Activated T-cell treated with anti-CD3 and anti-CD28 coated beads, Interleukin-2, amount 50 U/mL, for 24 hours (primary cell): ENCODE measurements at regions not wholly inside any gene's neighbourhood (a gene's known extent, or its start where the extent isn't known, plus 50 kb on each side); places are given as distances from the start of the nearest gene placed in this dataset.

Source experiments
- DNase-seq: peaks from one replicate; pipeline ENCODE4 v3.0.0-alpha.2; 2020
- H3K27ac Mint-ChIP-seq: 2 replicates; pipeline ENCODE4 v1.8.0; 2020; ENCODE audit warnings: mild to moderate bottlenecking, mixed read lengths
- H3K27me3 Mint-ChIP-seq: 2 replicates; pipeline ENCODE4 v1.8.0; 2020; ENCODE audit warnings: mixed read lengths
- H3K36me3 Mint-ChIP-seq: 2 replicates; pipeline ENCODE4 v1.8.0; 2020; ENCODE audit warnings: low read depth, mixed read lengths
- H3K4me1 Mint-ChIP-seq: 2 replicates; pipeline ENCODE4 v1.8.0; 2020; ENCODE audit warnings: low read depth, mixed read lengths
- H3K4me3 Mint-ChIP-seq: 2 replicates; pipeline ENCODE4 v1.8.0; 2020; ENCODE audit warnings: mild to moderate bottlenecking, moderate library complexity, mixed read lengths
- H3K9me3 Mint-ChIP-seq: 2 replicates; pipeline ENCODE4 v1.8.0; 2020; ENCODE audit warnings: mixed read lengths

DNA sequence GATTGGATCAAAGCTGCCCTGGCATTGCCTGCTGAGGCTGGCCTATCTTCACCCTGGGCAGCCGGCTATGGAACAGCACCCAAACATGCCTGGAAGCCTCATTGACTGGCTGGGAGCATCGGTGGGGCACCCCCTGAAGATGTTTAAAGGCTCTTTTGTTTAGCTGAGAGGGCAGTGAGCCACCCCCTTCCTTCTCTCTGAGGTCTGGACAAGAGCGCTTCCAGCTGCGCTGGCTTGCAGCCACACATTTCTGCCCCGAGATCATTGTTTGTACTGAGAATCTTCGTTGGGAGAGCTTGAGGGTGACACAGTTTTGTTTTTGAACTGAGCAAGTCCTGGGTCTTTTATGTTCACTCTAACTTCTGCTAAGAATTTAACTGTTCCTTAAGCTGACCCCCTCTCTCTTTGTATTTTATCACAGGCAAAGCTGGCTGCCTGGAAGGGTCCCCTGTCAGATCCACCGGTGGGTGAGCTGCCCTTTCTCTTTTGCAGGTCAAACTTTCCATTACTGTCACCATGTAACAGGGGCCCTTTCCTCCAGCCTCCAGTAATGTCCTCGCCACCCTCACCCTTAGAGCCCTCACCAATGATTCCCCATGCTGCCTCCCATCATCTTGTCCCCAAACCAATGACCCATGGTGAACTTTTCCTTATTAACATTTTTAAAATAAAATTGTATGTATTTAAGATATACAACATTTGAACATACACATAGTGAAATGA, 212.2 kb downstream of the KIF26A start:
- H3K4me1 Mint-ChIP-seq = peaks cover 2% of the 10 kb centered on the region
- H3K27me3 Mint-ChIP-seq = peaks cover 6% of the 10 kb centered on the region
- H3K9me3 Mint-ChIP-seq = no peaks in the 10 kb centered on the region
- H3K4me3 Mint-ChIP-seq = no peak overlapping the region
- no peaks in the 10 kb centered on the region for H3K36me3 Mint-ChIP-seq
- peak; percentile 5 for DNase-seq
- no peak overlapping the region for H3K27ac Mint-ChIP-seq

- no peak for DNase-seq
- peaks cover 2% of the 10 kb centered on the region for H3K4me1 Mint-ChIP-seq
- H3K27me3 Mint-ChIP-seq = peaks cover 4% of the 10 kb centered on the region
- H3K36me3 Mint-ChIP-seq = no peaks in the 10 kb centered on the region
- H3K4me3 Mint-ChIP-seq = no peak overlapping the region
- H3K27ac Mint-ChIP-seq = no peak overlapping the region
- H3K9me3 Mint-ChIP-seq = no peaks in the 10 kb centered on the region
Measured at GRCh38 chr14:104351849-104352492, 213.6 kb downstream of the KIF26A start.

DNA sequence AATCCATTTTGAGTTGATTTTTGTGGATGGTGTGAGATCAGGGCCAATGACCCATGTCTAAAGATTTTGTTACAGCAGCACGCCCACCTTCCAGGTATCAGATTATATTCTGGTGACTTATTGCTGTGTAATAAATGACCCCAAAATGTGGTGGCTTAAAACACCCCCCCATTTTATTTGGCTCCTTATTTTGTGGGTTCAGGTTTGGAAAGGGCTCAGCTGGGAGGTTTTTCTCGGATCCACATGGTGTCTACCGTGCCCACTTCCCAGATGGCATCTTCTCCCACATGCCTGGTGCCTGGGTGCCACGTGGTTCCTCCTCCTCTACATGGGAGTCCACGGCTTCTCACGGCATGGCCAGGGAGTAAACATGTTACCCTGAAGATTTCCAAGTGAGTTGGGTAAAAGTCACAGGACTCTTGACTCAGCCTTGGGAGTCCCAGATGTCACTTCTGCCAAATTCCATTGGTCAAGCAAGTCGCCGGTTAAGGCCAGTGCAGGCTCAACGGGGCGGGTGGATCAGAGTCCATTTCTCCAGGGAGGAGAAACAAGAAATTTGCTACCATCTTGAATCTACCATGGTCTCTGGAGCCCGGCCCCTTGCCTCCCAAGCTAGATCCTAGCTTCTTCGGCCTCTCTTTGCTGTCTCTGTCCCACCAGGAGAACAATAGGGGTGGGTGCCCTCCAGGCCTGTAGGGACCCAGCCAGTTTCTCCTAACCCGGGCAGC, 214.3 kb downstream of the KIF26A start:
- no peaks in the 10 kb centered on the region for H3K36me3 Mint-ChIP-seq
- no peak overlapping the region for H3K4me3 Mint-ChIP-seq
- peaks cover 4% of the 10 kb centered on the region for H3K27me3 Mint-ChIP-seq
- peak; percentile 6 for DNase-seq
- H3K4me1 Mint-ChIP-seq = peaks cover 2% of the 10 kb centered on the region
- H3K27ac Mint-ChIP-seq = no peak overlapping the region
- H3K9me3 Mint-ChIP-seq = no peaks in the 10 kb centered on the region

DNA sequence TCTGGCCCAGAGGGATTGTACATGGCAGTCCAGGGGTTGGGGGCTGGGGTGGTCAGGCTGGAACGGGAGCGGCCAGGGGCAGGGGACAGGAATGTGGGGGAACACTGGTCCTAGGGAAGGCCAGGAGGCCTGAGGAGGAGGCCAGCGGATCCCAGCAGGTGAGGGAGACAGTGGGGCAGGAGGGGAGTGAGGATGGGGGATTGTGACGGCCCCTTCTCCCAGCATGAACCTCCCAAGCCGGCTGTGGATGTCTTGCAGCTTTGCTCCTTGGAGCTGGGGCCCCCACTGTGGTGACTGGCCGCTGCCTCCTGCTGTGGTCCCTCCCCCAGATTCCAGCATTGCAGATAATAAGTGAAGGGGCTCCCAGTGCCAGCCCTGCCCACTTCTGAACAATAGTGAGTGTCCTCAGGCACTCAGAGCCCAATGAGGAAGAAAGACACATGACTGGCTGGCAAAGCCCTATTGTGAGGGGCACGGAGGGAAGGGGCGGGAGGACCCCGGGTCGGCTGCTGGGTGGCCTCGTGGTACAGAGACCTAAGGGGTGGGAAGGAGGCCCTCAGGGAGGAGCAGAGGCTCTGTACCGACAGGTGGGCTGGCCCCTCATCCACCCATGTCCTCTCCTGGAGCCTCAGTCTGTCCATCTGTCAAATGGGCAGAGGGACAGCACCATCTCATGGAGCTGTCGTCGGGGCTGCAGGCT, 215.0 kb downstream of the KIF26A start:
- Mint-ChIP-seq H3K4me1 (peaks cover 2% of the 10 kb centered on the region), H3K4me3 (no peak overlapping the region), H3K27ac (no peak overlapping the region), H3K27me3 (peaks cover 4% of the 10 kb centered on the region), H3K36me3 (no peaks in the 10 kb centered on the region), H3K9me3 (no peaks in the 10 kb centered on the region)
- peak; percentile 3 for DNase-seq

DNA sequence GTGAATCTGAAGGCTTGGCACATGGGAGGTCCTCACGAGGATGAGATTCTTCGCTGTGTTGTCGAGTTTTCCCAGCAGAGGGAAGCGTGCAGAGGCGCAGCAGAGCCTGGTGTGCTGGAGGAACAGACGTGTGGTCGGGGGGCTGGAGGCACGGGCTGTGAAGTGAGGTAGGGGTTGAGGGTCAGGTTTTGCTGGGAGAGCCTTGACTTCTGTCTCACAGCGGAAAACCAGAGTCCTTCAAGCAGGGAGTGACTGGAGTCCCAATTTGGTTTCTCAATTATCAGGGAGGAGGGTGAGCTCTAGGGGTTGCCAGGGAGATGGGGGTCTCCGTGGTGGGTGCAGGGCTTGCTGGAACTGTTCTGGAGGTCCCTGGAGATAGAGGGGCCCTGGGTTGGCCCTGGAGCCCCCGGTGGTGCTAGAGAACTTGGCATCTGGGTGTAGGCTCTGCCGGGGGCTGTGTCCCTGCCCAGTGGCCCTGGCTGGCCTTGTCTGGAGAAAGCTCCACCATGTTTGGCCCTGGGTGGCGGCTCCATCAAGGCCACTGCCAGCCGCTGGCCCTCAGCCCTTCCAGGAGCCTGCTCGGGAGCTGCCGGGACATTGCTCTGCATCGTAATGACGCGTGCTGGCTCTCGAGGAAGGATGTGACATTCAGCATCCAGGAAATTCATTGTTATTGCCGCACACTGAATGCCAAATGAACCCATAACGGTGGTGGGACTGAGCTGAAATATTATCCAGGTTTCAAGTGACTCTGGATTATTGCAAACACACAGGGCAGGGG, 215.7 kb downstream of the KIF26A start:
- peak; percentile 18 for DNase-seq
- H3K9me3 Mint-ChIP-seq = no peaks in the 10 kb centered on the region
- H3K4me3 Mint-ChIP-seq = no peak overlapping the region
- peaks cover 4% of the 10 kb centered on the region for H3K27me3 Mint-ChIP-seq
- no peaks in the 10 kb centered on the region for H3K36me3 Mint-ChIP-seq
- no peak overlapping the region for H3K27ac Mint-ChIP-seq
- peaks cover 2% of the 10 kb centered on the region for H3K4me1 Mint-ChIP-seq

DNA sequence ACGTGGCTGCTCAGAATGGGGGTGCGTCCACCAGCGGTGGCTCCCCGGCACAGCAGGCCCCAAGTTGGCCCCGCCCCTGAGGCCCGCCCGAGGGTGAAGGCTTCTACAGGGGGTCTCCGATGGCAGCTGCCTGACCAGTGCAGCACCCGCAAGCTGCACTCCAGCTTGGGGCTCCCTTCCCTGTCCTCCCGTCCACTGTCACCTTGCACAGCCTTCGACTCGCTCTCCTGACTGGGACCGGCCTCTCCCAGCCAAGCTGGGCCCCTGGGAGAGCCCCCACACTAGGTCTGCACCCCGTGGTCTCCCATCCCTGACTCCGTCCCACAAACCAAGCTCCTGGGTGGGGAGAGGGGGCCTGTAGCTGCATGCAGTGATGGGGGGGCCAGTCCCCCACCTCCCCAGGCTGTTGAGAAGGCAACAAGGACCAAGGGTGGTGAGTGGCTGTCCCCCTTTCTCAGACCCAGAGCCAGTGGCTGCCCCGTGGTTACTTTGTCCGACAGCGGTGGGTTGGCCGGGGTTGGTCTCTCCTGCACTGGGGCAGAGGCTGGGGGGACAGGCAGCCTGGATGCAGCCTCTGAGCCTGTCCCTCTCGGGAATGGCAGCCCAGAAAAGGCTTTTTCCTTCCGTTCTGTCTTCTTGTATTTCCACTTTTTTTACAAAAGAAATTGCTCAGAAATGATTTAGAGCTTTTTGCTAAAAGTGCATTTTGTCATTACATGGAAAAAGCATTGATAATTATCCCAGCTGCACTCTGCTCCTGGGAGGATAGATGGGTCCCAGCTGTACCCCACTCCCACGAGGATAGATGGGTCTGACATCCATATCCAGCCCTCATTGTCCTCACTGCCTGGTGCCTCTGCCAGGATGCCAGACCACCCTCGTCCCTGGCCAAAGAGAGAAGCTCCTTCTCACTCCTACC, 217.0 kb downstream of the KIF26A start:
- no peak for DNase-seq
- H3K27ac Mint-ChIP-seq = no peak overlapping the region

GRCh38 chr14:104356020-104356737, 217.8 kb downstream of the KIF26A start:
- no peaks in the 10 kb centered on the region for H3K9me3 Mint-ChIP-seq
- no peak overlapping the region for H3K27ac Mint-ChIP-seq
- no peak for DNase-seq
- no peaks in the 10 kb centered on the region for H3K36me3 Mint-ChIP-seq
- peaks cover 2% of the 10 kb centered on the region for H3K4me1 Mint-ChIP-seq
- H3K27me3 Mint-ChIP-seq = peaks cover 4% of the 10 kb centered on the region
- H3K4me3 Mint-ChIP-seq = no peak overlapping the region

More for the DNA sequence above, 217.0 kb downstream of the KIF26A start:
- H3K4me3 Mint-ChIP-seq = no peak overlapping the region
- H3K36me3 Mint-ChIP-seq = no peaks in the 10 kb centered on the region
- peaks cover 4% of the 10 kb centered on the region for H3K27me3 Mint-ChIP-seq
- H3K9me3 Mint-ChIP-seq = no peaks in the 10 kb centered on the region
- H3K4me1 Mint-ChIP-seq = peaks cover 2% of the 10 kb centered on the region

DNA sequence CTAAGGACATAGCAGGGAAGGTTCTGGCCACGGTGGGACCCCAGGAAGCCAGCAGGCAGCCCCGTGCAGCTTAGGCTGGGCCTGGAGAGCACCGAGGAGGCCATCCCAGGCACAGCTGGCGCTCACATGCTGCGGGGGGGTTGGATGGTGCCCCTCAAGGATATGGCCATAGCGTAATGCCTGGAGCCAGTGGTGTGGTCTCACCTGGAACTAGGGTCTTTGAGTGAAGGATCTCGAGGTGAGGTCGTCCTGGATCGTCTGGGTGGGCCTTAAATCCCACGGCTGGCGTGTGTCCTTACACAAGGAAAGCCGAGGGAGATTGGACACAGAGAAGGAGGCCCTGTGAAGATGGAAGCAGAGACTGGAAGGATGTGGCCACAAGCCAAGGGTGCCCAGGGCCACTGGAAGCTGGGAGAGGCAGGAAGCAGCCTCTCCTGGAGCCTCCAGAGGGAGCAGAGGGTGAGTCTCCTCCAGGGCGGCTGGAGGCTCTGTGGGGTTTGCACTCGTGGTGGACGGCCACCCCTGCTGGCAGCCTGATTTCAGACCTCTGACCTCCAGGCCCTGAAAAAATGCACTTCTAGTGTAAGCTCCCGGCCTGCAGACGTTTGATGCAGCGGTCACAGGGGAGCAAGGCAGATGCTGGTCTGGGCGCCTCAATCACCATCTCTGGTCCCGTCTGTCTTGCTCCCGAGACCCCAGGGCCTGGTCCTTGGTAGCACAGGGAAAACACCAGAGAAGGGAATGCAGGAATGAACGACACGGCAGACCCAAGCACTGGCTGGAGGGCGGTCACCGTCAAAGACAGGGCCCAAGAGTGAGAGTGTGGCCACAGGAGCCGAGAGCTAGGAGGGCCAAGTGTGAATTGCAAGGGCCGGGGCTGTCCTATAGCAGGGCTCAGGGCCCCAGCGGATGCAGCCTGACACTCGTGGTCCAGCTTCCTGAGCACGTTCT, 218.6 kb downstream of the KIF26A start:
- Mint-ChIP-seq H3K27ac (no peak overlapping the region), H3K36me3 (no peaks in the 10 kb centered on the region), H3K27me3 (peaks cover 4% of the 10 kb centered on the region), H3K9me3 (no peaks in the 10 kb centered on the region), H3K4me1 (peaks cover 2% of the 10 kb centered on the region), H3K4me3 (no peak overlapping the region)
- DNase-seq = no peak

GRCh38 chr14:104357689-104358527, 219.5 kb downstream of the KIF26A start:
- peaks cover 4% of the 10 kb centered on the region for H3K27me3 Mint-ChIP-seq

GRCh38 chr14:104358528-104359300, 220.3 kb downstream of the KIF26A start:
- no peak for DNase-seq
- Mint-ChIP-seq H3K9me3 (no peaks in the 10 kb centered on the region), H3K36me3 (no peaks in the 10 kb centered on the region), H3K4me3 (no peak overlapping the region), H3K27me3 (peaks cover 4% of the 10 kb centered on the region), H3K27ac (no peak overlapping the region), H3K4me1 (peaks cover 2% of the 10 kb centered on the region)

More at GRCh38 chr14:104357689-104358527, 219.5 kb downstream of the KIF26A start:
- DNase-seq = no peak
- H3K36me3 Mint-ChIP-seq = no peaks in the 10 kb centered on the region
- H3K27ac Mint-ChIP-seq = no peak overlapping the region
- H3K9me3 Mint-ChIP-seq = no peaks in the 10 kb centered on the region
- peaks cover 2% of the 10 kb centered on the region for H3K4me1 Mint-ChIP-seq
- no peak overlapping the region for H3K4me3 Mint-ChIP-seq
